Right lobe of liver (tissue), 6 donors: ENCODE measurements at regions not wholly inside any gene's neighbourhood (a gene's known extent, or its start where the extent isn't known, plus 50 kb on each side); places are given as distances from the start of the nearest gene placed in this dataset.

Experiments
- ATAC-seq, 4 donors: fragments of 200-7000 bp; cut with Tn5 transposase; one replicate each; pipeline ENCODE4 v1.9.1; 2020; ENCODE audit warnings: mild to moderate bottlenecking in 4 of 4, moderate library complexity in 4 of 4
- DNase-seq, 3 donors: peaks; one replicate each; pipeline ENCODE4 v3.0.0-alpha.2; 2020
- H3K27ac ChIP-seq, 3 donors: fragments of 200-600 bp; one replicate each; pipeline ENCODE4 v1.8.0; 2022
- H3K27me3 ChIP-seq, 2 donors: fragments of 200-600 bp; one replicate each; pipeline ENCODE4 v1.8.0; 2022
- H3K36me3 ChIP-seq, 4 donors: fragments of 200-600 bp; sonication (generic) in 1 of 4; one replicate each; pipeline versions ENCODE4 v1.5.1 to v1.8.0; 2017 to 2022; ENCODE audit warnings: control low read depth in 1 of 4
- H3K4me1 ChIP-seq, 4 donors: fragments of 200-600 bp; sonication (generic) in 1 of 4; one replicate each; pipeline versions ENCODE4 v1.5.1 to v1.8.0; 2017 to 2022; ENCODE audit warnings: control low read depth in 1 of 4
- H3K4me3 ChIP-seq, 3 donors: fragments of 200-600 bp; one replicate each; pipeline ENCODE4 v1.8.0; 2022
- H3K9me3 ChIP-seq, 4 donors: fragments of 200-600 bp; sonication (generic) in 1 of 4; one replicate each; pipeline versions ENCODE4 v1.5.1 to v1.8.0; 2017 to 2022; ENCODE audit warnings: control low read depth in 1 of 4
- CTCF ChIP-seq, 4 donors: fragments of 200-600 bp in 3 of 4; fragments of 450-650 bp in 1 of 4; IDR thresholded peaks; one replicate each; pipeline versions ENCODE4 v1.5.1 to v1.8.0; 2016 to 2022; ENCODE audit warnings: antibody characterized with exemption in 4 of 4, mild to moderate bottlenecking in 2 of 4
- POLR2A ChIP-seq: fragments of 450-650 bp; IDR thresholded peaks from one replicate; pipeline ENCODE4 v1.6.1; 2017; ENCODE audit warnings: antibody characterized with exemption, mild to moderate bottlenecking
- WGBS: methylation state at CpG from one replicate; pipeline ENCODE4 v1.1.6; 2018; ENCODE audit warnings: low coverage, low lambda C conversion rate; ENCODE audit not compliant: insufficient coverage; ENCODE audit errors: missing lambda C conversion rate; 5-methylcytosine and 5-hydroxymethylcytosine counted together
- intact Hi-C, 2 donors: fragments of 100-400 bp; cut with DNase I; formaldehyde crosslinking; loops; one replicate each; pipeline versions ENCODE4 v1.11.2 to v1.14.1; 2022
- donor health status: DM: no; HTN: yes; CAD: no.
- donor health status: DM: no; HTN: no; CAD: no.
- donor health status: DM: no; HTN: no; CAD: no.
- donor health status: DM: no; HTN: yes; CAD: no.
- donor health status: DM: no; HTN: yes; CAD: no.

DNA sequence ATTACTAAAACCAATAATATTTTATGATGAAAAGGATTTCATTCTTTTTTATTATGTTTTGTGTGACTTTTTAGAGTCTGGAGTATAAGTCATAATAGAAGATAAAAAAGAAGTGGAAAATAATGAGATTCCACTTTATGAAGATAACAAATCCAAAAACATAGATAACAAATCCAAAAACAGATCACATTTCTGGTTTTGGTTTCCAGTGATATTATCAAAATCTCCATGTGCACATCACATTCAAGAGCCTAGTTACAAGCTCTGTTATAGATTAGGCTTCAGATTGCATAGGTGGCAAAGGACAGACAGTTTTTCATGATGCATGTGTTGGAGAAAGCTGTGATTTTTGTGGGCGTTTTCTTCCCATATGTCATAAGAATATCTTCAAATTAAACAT lies 648.2 kb downstream of the STK39 start:
- DNase-seq: no peak
- intact Hi-C loops: no loop called here
- H3K36me3 ChIP-seq: no peaks in the 10 kb centered on the region
- no peaks in the 10 kb centered on the region for H3K9me3 ChIP-seq
- H3K4me3 ChIP-seq: no peak overlapping the region
- H3K27me3 ChIP-seq: no peaks in the 10 kb centered on the region
- TF ChIP-seq POLR2A (no peak), CTCF (IDR thresholded peaks at IDR 0.05) (no peak)
- no peak for ATAC-seq
- WGBS: 75% methylated on average over 1 of the region's 1 CpG
- no peaks in the 10 kb centered on the region for H3K4me1 ChIP-seq
- no peak overlapping the region for H3K27ac ChIP-seq

- H3K36me3 ChIP-seq: no peaks in the 10 kb centered on the region
- H3K27me3 ChIP-seq: no peaks in the 10 kb centered on the region
- TF ChIP-seq POLR2A: no peak
- TF ChIP-seq CTCF (IDR thresholded peaks at IDR 0.05): no peak
- intact Hi-C loops: no loop called here
- H3K4me3 ChIP-seq: no peak overlapping the region
- H3K9me3 ChIP-seq: no peaks in the 10 kb centered on the region
- ATAC-seq (no peak), DNase-seq (no peak)
- H3K4me1 ChIP-seq: no peaks in the 10 kb centered on the region
- H3K27ac ChIP-seq: no peak overlapping the region
- 23% methylated on average over 3 of the region's 3 CpGs for WGBS
Measured at GRCh38 chr2:167595839-167596471, 651.4 kb downstream of the STK39 start.

DNA sequence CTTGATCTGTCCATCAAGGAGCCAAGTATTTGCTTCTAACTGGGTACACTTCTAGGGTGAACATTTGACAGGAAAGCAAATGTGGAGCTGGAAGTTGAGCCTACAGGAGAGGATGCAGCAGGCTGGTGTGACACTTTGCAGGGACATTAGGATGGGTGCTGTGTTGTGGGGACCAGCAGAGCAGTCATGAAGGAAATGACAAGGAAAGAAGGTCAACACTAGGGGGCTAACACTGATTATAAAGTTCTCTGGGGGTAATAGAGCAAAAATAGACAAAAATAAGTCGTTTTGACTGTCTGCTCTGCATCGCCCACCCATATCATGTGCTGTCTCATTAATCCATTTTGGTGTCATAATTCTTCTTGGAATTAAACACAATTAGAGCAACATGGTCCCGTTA lies 652.4 kb downstream of the STK39 start:
- TF ChIP-seq CTCF (IDR thresholded peaks at IDR 0.05) (no peak), POLR2A (no peak)
- DNase-seq: no peak
- no peaks in the 10 kb centered on the region for H3K36me3 ChIP-seq
- ATAC-seq: no peak
- H3K4me3 ChIP-seq: no peak overlapping the region
- no peak overlapping the region for H3K27ac ChIP-seq
- intact Hi-C loops: no loop called here
- 54% methylated on average over 3 of the region's 3 CpGs for WGBS
- H3K4me1 ChIP-seq: no peaks in the 10 kb centered on the region
- H3K27me3 ChIP-seq: no peaks in the 10 kb centered on the region
- H3K9me3 ChIP-seq: no peaks in the 10 kb centered on the region

DNA sequence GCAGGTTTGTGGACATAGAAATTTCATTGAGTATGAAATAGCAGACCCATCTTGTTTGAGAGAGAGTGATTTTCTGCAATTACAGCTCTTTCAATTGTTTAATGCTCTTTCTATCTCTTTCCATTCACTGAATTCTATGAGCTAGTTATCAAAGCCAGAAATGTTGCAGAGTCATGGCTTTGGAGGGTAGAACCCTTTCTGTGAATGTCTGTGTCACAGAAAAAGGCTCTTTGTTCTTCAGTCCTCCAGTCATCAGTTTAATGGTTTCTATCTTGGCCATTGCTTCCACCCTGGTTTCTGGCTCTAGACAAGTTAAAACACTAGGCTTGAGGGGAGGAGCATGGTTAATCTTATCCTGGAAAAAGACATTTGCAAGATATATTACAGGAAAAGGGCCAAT lies 655.0 kb downstream of the STK39 start:
- intact Hi-C loops: no loop called here
- no peak for ATAC-seq
- H3K36me3 ChIP-seq: no peaks in the 10 kb centered on the region
- H3K4me1 ChIP-seq: no peaks in the 10 kb centered on the region
- H3K27ac ChIP-seq: no peak overlapping the region
- H3K4me3 ChIP-seq: no peak overlapping the region
- H3K9me3 ChIP-seq: no peaks in the 10 kb centered on the region
- DNase-seq: no peak
- no peak for TF ChIP-seq CTCF (IDR thresholded peaks at IDR 0.05)
- TF ChIP-seq POLR2A: no peak
- H3K27me3 ChIP-seq: no peaks in the 10 kb centered on the region

GRCh38 chr2:167582619-167583018 lies 664.8 kb downstream of the STK39 start:
- 89% methylated on average over 2 of the region's 5 CpGs for WGBS
- Histone ChIP-seq H3K4me1 (no peaks in the 10 kb centered on the region), H3K27me3 (no peaks in the 10 kb centered on the region), H3K4me3 (no peak overlapping the region), H3K9me3 (no peaks in the 10 kb centered on the region), H3K27ac (no peak overlapping the region), H3K36me3 (no peaks in the 10 kb centered on the region)
- TF ChIP-seq POLR2A (no peak), CTCF (IDR thresholded peaks at IDR 0.05) (no peak)
- no peak for DNase-seq
- intact Hi-C loops: no loop called here
- ATAC-seq: no peak
